Cardiac muscle cell (in vitro differentiated cells and primary cell): ENCODE measurements at regions not wholly inside any gene's neighbourhood (a gene's known extent, or its start where the extent isn't known, plus 50 kb on each side); places are given as distances from the start of the nearest gene placed in this dataset.
A peak's percentile ranks its signal among the peaks of the same experiment; 100 is the strongest.

ENCODE experiments used
- DNase-seq, 2 donors: peaks; one replicate each; pipeline versions ENCODE4 v3.0.0 to v3.0.0-alpha.2; 2010 to 2017; ENCODE audit warnings: low read depth in 1 of 2, low spot score in 1 of 2
- H3K27ac ChIP-seq: fragments of 200-600 bp; sonication (generic); 2 replicates; pipeline ENCODE4 v1.5.1; 2016
- H3K27me3 ChIP-seq: fragments of 200-600 bp; sonication (generic); 2 replicates; pipeline ENCODE4 v1.6.0; 2016; ENCODE audit warnings: control low read depth
- H3K36me3 ChIP-seq: fragments of 200-600 bp; sonication (generic); 2 replicates; pipeline ENCODE4 v1.5.1; 2016; ENCODE audit warnings: control low read depth
- H3K4me1 ChIP-seq: fragments of 200-600 bp; sonication (generic); 2 replicates; pipeline ENCODE4 v1.8.1; 2017; ENCODE audit warnings: low read depth, mild to moderate bottlenecking, mixed run types
- H3K4me3 ChIP-seq: fragments of 200-600 bp; sonication (generic); 2 replicates; pipeline ENCODE4 v1.5.1; 2016; ENCODE audit warnings: mild to moderate bottlenecking
- H3K9me3 ChIP-seq: fragments of 200-600 bp; sonication (generic); 2 replicates; pipeline ENCODE4 v1.5.1; 2017; ENCODE audit warnings: low read depth, mild to moderate bottlenecking, control low read depth
- TF ChIP-seq, protein P1 (sequence below): IDR thresholded peaks from 2 replicates; pipeline ENCODE4 v1.5.1; 2012; ENCODE audit warnings: low read depth, mild to moderate bottlenecking, low read length

DNA sequence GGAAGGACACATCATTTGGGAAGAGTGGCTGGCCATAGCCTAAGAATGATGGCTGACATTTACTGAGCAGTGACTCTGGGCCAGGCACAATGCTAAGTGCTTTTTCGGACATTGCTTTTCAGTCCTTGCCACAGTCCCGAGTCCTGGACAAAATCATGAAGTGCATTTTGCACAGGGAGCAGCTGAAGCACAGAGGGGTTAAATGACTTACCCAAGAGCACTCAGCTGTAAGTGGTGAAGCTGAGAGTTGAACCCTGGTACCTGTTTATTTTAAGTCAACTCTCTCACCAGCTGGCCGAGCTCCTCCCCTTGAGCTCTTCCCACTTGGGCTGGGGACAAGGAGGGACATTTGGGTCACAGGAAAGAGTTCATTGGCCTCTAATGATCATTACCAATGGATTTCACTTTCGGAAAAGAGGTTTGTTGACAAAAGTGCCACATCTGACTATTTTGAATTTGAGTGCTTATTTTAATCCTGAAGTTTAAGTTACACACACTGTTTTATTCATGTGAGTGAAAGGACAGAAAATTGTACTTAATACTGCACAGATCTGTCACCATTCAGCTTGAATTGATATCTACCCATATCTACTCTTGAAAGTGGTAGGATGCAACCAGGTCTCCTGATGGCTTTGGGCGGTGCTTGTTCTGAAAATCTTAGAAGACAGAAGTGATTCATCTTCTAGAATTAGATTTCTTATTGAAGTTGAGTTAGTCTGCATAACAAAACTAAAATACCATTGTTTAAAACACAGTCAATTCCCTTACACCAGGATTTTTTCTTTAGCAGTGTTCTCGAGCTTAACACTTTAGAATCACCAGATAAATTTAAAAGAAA lies 368.7 kb upstream of the PROK2 start:
- H3K36me3 ChIP-seq: no peaks in the 10 kb centered on the region
- H3K9me3 ChIP-seq: no peaks in the 10 kb centered on the region
- no peak for DNase-seq
- no peak overlapping the region for H3K27ac ChIP-seq
- no peak overlapping the region for H3K4me3 ChIP-seq
- TF ChIP-seq, protein P1, sequence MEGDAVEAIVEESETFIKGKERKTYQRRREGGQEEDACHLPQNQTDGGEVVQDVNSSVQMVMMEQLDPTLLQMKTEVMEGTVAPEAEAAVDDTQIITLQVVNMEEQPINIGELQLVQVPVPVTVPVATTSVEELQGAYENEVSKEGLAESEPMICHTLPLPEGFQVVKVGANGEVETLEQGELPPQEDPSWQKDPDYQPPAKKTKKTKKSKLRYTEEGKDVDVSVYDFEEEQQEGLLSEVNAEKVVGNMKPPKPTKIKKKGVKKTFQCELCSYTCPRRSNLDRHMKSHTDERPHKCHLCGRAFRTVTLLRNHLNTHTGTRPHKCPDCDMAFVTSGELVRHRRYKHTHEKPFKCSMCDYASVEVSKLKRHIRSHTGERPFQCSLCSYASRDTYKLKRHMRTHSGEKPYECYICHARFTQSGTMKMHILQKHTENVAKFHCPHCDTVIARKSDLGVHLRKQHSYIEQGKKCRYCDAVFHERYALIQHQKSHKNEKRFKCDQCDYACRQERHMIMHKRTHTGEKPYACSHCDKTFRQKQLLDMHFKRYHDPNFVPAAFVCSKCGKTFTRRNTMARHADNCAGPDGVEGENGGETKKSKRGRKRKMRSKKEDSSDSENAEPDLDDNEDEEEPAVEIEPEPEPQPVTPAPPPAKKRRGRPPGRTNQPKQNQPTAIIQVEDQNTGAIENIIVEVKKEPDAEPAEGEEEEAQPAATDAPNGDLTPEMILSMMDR: no peak
- H3K27me3 ChIP-seq: no peaks in the 10 kb centered on the region
- no peaks in the 10 kb centered on the region for H3K4me1 ChIP-seq

DNA sequence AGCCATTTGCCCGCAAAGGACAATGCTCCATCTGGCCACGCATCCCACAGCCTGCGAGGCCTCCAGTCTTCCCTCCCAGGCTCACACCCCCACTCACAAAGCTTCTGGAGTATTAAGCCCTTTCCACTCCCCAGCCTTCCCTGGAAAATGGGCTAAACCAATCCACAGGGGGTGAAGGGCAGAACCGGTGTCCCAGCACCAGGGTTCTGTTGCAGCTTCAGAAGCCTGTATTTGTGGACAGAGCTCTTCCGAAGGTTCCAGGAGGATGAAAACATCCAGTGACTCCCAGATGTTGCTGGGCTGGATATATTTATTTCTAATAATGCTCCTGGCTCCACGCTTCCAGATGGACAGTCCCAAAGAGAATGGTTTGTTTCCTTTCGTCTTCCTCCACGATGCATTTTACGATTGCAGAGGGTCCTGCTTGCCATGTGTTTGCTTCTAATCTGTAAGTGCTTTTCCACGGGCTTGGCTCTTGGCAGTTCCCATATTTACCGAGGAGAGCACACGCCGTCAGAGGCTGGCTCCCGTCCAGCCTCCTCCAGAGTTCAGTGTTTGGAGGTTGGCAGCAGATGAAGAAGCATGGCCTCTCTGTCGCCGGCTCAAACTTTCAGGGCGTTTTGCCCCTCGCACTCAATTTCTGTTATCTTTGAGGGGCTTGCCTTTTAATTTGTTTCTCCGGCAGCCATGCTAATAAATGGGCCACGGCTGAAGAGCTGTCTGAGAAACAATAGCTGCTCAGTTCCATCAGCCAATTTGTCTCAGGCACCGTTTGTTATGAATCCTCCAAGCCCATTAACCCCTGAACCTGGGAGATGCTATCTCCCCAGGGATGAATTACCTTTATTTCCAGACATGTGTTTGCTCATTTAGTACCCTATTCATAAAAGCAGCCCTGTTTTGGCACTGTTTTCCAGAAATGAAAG lies 367.9 kb upstream of the PROK2 start:
- DNase-seq: peak in 1 of 2 donors; percentile 92
- H3K9me3 ChIP-seq: no peaks in the 10 kb centered on the region
- H3K27me3 ChIP-seq: no peaks in the 10 kb centered on the region
- H3K4me1 ChIP-seq: no peaks in the 10 kb centered on the region
- H3K27ac ChIP-seq: no peak overlapping the region
- no peak overlapping the region for H3K4me3 ChIP-seq
- TF ChIP-seq, protein P1: no peak
- no peaks in the 10 kb centered on the region for H3K36me3 ChIP-seq

DNA sequence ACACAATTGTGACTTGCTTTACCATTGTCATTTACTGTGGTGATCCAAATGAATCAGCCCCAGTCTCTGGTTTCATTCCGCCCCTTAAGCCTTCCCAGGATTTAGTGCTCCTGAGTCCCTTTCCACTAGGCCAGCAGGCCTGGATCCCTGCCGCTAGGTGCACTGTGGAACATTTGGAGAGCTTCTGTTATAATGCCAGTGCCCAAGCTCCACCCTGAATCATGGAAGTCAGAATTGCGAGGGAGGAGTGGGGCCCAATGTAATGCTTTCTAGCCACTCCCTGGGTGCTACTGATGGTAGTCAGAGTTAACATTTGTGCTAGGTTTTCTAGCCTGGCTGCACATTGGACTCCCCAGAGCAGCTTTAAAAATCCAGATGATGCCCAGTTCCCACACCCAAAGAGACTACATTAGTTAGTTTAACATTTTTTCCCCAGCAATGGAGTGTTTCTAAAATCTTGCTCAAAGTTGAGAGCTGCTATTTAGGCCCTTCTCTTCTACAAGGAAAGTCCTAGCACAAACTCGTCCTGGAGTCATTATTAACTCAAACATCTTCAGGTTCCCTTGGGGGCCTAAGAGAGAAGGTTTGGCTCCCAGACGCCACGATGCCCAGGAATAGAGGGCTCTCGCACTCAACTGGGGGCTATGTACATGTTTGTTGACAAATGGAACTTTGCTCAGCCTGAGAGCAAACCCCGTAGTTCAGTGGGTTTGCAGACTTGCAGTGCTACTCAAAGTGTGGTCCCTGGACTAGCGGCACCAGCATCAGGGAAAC lies 366.7 kb upstream of the PROK2 start:
- H3K4me3 ChIP-seq: no peak overlapping the region
- no peaks in the 10 kb centered on the region for H3K4me1 ChIP-seq
- TF ChIP-seq, protein P1: no peak
- no peaks in the 10 kb centered on the region for H3K36me3 ChIP-seq
- H3K27ac ChIP-seq: no peak overlapping the region
- no peak for DNase-seq
- H3K27me3 ChIP-seq: no peaks in the 10 kb centered on the region
- H3K9me3 ChIP-seq: no peaks in the 10 kb centered on the region

- Histone ChIP-seq H3K27me3 (peaks cover 4% of the 10 kb centered on the region), H3K36me3 (no peaks in the 10 kb centered on the region), H3K4me1 (no peaks in the 10 kb centered on the region), H3K27ac (no peak overlapping the region), H3K4me3 (no peak overlapping the region), H3K9me3 (no peaks in the 10 kb centered on the region)
- TF ChIP-seq, protein P1: no peak
- DNase-seq: no peak
Observed at GRCh38 chr3:72150634-72151412, 365.9 kb upstream of the PROK2 start.
